ENCODE measurements at regions not wholly inside any gene's neighbourhood (a gene's known extent, or its start where the extent isn't known, plus 50 kb on each side); places are given as distances from the start of the nearest gene placed in this dataset.

DNA sequence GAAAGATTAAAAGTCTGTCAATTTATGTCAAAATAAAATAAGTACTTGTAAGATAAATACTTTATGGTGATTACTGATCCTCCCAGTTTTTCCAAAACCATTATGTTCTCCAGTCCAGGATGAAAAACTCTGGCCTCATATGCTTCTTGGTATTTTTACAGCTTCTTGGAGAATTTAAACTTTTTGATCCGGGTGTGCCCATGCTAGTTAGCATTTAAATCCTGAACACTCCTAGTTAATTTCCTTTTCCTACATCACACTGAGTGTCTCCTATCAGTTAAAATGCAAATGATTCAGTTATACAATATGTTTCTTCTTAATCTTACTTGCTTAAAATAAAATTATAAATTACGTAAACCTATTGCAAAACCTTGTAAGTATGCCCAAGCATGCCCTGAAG, 499.9 kb upstream of the SLITRK6 start:
- H3K4me3 ChIP-seq (ENCODE audit: low read depth in 2 of 2, low read length in 2 of 2), result no peak overlapping the region
- no peaks in the 10 kb centered on the region for H3K27me3 ChIP-seq (ENCODE audit: control insufficient read depth, insufficient read depth, low read length)
- no peaks in the 10 kb centered on the region for H3K4me1 ChIP-seq (ENCODE audit: control insufficient read depth, insufficient read depth, low read length)
- BruUV-seq (replicated peaks), result no TSS peak
- no peak overlapping the region for H3K27ac ChIP-seq (ENCODE audit: low read length)
- H3K36me3 ChIP-seq (ENCODE audit: control insufficient read depth, insufficient read depth, low read length), result no peaks in the 10 kb centered on the region
- in situ Hi-C loops (cut with HindIII; ENCODE audit: low pct_unique_long_range_greater_than_20kb, low sequenced_read_pairs), result no loop called here
- TF ChIP-seq SIN3A (IDR thresholded peaks at IDR 0.05; ENCODE audit: borderline replicate concordance, insufficient read depth, low read depth, low read length) (no peak), POLR2AphosphoS5 (IDR thresholded peaks at IDR 0.05; ENCODE audit: low read depth, low read length) (no peak), TCF7L2 (IDR thresholded peaks at IDR 0.05; ENCODE audit: low read depth, low read length) (no peak), CTCF (IDR thresholded peaks at IDR 0.05) (no peak)
- TF ChIP-seq, protein P1, sequence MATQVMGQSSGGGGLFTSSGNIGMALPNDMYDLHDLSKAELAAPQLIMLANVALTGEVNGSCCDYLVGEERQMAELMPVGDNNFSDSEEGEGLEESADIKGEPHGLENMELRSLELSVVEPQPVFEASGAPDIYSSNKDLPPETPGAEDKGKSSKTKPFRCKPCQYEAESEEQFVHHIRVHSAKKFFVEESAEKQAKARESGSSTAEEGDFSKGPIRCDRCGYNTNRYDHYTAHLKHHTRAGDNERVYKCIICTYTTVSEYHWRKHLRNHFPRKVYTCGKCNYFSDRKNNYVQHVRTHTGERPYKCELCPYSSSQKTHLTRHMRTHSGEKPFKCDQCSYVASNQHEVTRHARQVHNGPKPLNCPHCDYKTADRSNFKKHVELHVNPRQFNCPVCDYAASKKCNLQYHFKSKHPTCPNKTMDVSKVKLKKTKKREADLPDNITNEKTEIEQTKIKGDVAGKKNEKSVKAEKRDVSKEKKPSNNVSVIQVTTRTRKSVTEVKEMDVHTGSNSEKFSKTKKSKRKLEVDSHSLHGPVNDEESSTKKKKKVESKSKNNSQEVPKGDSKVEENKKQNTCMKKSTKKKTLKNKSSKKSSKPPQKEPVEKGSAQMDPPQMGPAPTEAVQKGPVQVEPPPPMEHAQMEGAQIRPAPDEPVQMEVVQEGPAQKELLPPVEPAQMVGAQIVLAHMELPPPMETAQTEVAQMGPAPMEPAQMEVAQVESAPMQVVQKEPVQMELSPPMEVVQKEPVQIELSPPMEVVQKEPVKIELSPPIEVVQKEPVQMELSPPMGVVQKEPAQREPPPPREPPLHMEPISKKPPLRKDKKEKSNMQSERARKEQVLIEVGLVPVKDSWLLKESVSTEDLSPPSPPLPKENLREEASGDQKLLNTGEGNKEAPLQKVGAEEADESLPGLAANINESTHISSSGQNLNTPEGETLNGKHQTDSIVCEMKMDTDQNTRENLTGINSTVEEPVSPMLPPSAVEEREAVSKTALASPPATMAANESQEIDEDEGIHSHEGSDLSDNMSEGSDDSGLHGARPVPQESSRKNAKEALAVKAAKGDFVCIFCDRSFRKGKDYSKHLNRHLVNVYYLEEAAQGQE (IDR thresholded peaks at IDR 0.05; ENCODE audit: insufficient read depth in 1 of 2, low read depth in 2 of 2, low read length in 1 of 2), result no peak
- intact Hi-C loops (cut with micrococcal nuclease; ENCODE audit: unreplicated experiment), result no loop called here
- CTCF ChIA-PET, result no interaction called here
- POLR2A ChIA-PET, result no interaction called here
- H3K9me3 ChIP-seq (ENCODE audit: control insufficient read depth, insufficient read depth, low read depth, low read length), result no peaks in the 10 kb centered on the region
- DNase-seq (ENCODE audit: low read depth, low spot score) (no peak), ATAC-seq (no peak)

GRCh38 chr13:86309881-86310280, 510.7 kb upstream of the SLITRK6 start:
- in situ Hi-C loops (cut with HindIII; ENCODE audit: low pct_unique_long_range_greater_than_20kb, low sequenced_read_pairs) (no loop called here), intact Hi-C loops (cut with micrococcal nuclease; ENCODE audit: unreplicated experiment) (no loop called here)
- no peak for DNase-seq (ENCODE audit: low read depth, low spot score)
- no TSS peak for BruUV-seq (replicated peaks)
- ChIA-PET POLR2A (no interaction called here), CTCF (no interaction called here)
- Histone ChIP-seq H3K9me3 (ENCODE audit: control insufficient read depth, insufficient read depth, low read depth, low read length) (no peaks in the 10 kb centered on the region), H3K27ac (ENCODE audit: low read length) (no peak overlapping the region), H3K4me3 (ENCODE audit: low read depth in 2 of 2, low read length in 2 of 2) (no peak overlapping the region), H3K4me1 (ENCODE audit: control insufficient read depth, insufficient read depth, low read length) (no peaks in the 10 kb centered on the region), H3K36me3 (ENCODE audit: control insufficient read depth, insufficient read depth, low read length) (no peaks in the 10 kb centered on the region), H3K27me3 (ENCODE audit: control insufficient read depth, insufficient read depth, low read length) (no peaks in the 10 kb centered on the region)
- TF ChIP-seq CTCF (IDR thresholded peaks at IDR 0.05) (no peak), POLR2AphosphoS5 (IDR thresholded peaks at IDR 0.05; ENCODE audit: low read depth, low read length) (no peak), TCF7L2 (IDR thresholded peaks at IDR 0.05; ENCODE audit: low read depth, low read length) (no peak), SIN3A (IDR thresholded peaks at IDR 0.05; ENCODE audit: borderline replicate concordance, insufficient read depth, low read depth, low read length) (no peak)
- TF ChIP-seq, protein P1 (IDR thresholded peaks at IDR 0.05; ENCODE audit: insufficient read depth in 1 of 2, low read depth in 2 of 2, low read length in 1 of 2), result no peak
- no peak for ATAC-seq
